EH (cell line): ENCODE measurements at regions not wholly inside any gene's neighbourhood (a gene's known extent, or its start where the extent isn't known, plus 50 kb on each side); places are given as distances from the start of the nearest gene placed in this dataset.

Experiments used
- DNase-seq: peaks from one replicate; pipeline ENCODE4 v3.0.0-alpha.2; 2015; ENCODE audit warnings: low read depth

- DNase-seq = no peak
These were observed 193.2 kb upstream of the KIF2A start for GRCh38 chr5:62112689-62113228.

- no peak for DNase-seq
These were observed 191.0 kb upstream of the KIF2A start for GRCh38 chr5:62115014-62115413.

- no peak for DNase-seq
These were observed 181.7 kb upstream of the KIF2A start for GRCh38 chr5:62124266-62124665.

GRCh38 chr5:62126090-62126489, 179.9 kb upstream of the KIF2A start:
- DNase-seq = no peak

GRCh38 chr5:62127098-62127736, 178.8 kb upstream of the KIF2A start:
- no peak for DNase-seq

- no peak for DNase-seq
These were observed 175.9 kb upstream of the KIF2A start for GRCh38 chr5:62130107-62130506.

GRCh38 chr5:62132276-62132675, 173.7 kb upstream of the KIF2A start:
- peak; percentile 2 for DNase-seq

- DNase-seq = no peak
These were observed 172.6 kb upstream of the KIF2A start for GRCh38 chr5:62133426-62133825.

- no peak for DNase-seq
These were observed 171.2 kb upstream of the KIF2A start for GRCh38 chr5:62134811-62135210.

GRCh38 chr5:62137628-62138027, 168.4 kb upstream of the KIF2A start:
- DNase-seq = no peak

- no peak for DNase-seq
These were observed 167.4 kb upstream of the KIF2A start for GRCh38 chr5:62138607-62139006.

- no peak for DNase-seq
These were observed 166.3 kb upstream of the KIF2A start for GRCh38 chr5:62139741-62140140.

- DNase-seq = no peak
These were observed 163.7 kb upstream of the KIF2A start for GRCh38 chr5:62142351-62142750.

- DNase-seq = peak; percentile 36
These were observed 162.5 kb upstream of the KIF2A start for GRCh38 chr5:62143268-62144229.

- no peak for DNase-seq
These were observed 161.5 kb upstream of the KIF2A start for GRCh38 chr5:62144401-62145022.

GRCh38 chr5:62149879-62150278, 156.1 kb upstream of the KIF2A start:
- no peak for DNase-seq

- no peak for DNase-seq
These were observed 153.5 kb upstream of the KIF2A start for GRCh38 chr5:62152394-62153087.

GRCh38 chr5:62154758-62155157, 151.2 kb upstream of the KIF2A start:
- no peak for DNase-seq

- no peak for DNase-seq
These were observed 150.0 kb upstream of the KIF2A start for GRCh38 chr5:62155988-62156387.

GRCh38 chr5:62167561-62168057, 138.4 kb upstream of the KIF2A start:
- DNase-seq = no peak

- no peak for DNase-seq
These were observed 137.3 kb upstream of the KIF2A start for GRCh38 chr5:62168506-62169281.
